Gastroesophageal sphincter (tissue), 4 donors: ENCODE measurements at regions not wholly inside any gene's neighbourhood (a gene's known extent, or its start where the extent isn't known, plus 50 kb on each side); places are given as distances from the start of the nearest gene placed in this dataset.
A peak's percentile ranks its signal among the peaks of the same experiment; 100 is the strongest.

Source experiments
- ATAC-seq: fragments of 150-250 bp; one replicate; pipeline ENCODE4 v1.9.1; 2016; ENCODE audit warnings: mild to moderate bottlenecking, moderate library complexity
- H3K27ac ChIP-seq, 4 donors: fragments of 200-600 bp; sonication (generic) in 3 of 4; 1 replicate in 3 of 4; 2 replicates in 1 of 4; pipeline ENCODE4 v1.5.1; 2016 to 2019
- H3K27me3 ChIP-seq: fragments of 200-600 bp; sonication (generic); one replicate; pipeline ENCODE4 v1.5.1; 2019
- H3K36me3 ChIP-seq, 2 donors: fragments of 200-600 bp; sonication (generic); one replicate each; pipeline ENCODE4 v1.5.1; 2019; ENCODE audit warnings: control low read depth in 1 of 2
- H3K4me1 ChIP-seq, 3 donors: fragments of 200-600 bp; sonication (generic); 1 replicate in 2 of 3; 2 replicates in 1 of 3; pipeline ENCODE4 v1.5.1; 2016 to 2019; ENCODE audit warnings: control low read depth in 2 of 3
- H3K4me3 ChIP-seq, 2 donors: fragments of 200-600 bp; sonication (generic); one replicate each; pipeline ENCODE4 v1.5.1; 2019; ENCODE audit warnings: mild to moderate bottlenecking in 1 of 2, moderate library complexity in 1 of 2
- H3K9me3 ChIP-seq, 3 donors: fragments of 200-600 bp; sonication (generic); one replicate each; pipeline ENCODE4 v1.5.1; 2017 to 2019; ENCODE audit warnings: control low read depth in 2 of 3
- EP300 ChIP-seq: sonication (generic); formaldehyde crosslinking; IDR thresholded peaks from one replicate; pipeline ENCODE4 v1.6.1; 2017; ENCODE audit warnings: antibody characterized with exemption, mild to moderate bottlenecking
- POLR2A ChIP-seq, 2 donors: fragments of 450-650 bp; IDR thresholded peaks; one replicate each; pipeline ENCODE4 v1.6.1; 2017; ENCODE audit warnings: antibody characterized with exemption in 2 of 2, mild to moderate bottlenecking in 2 of 2, moderate library complexity in 1 of 2
- POLR2AphosphoS5 ChIP-seq: sonication (generic); formaldehyde crosslinking; IDR thresholded peaks from one replicate; pipeline ENCODE4 v1.6.1; 2017; ENCODE audit warnings: antibody characterized with exemption
- WGBS, 2 donors: methylation state at CpG; one replicate each; pipeline ENCODE4 v1.1.5; 2018; ENCODE audit warnings: low coverage in 1 of 2; 5-methylcytosine and 5-hydroxymethylcytosine counted together
- TF ChIP-seq, protein P1 (sequence below), 4 experiments: fragments of 200-600 bp in 2 of 4; fragments of 450-650 bp in 2 of 4; sonication (generic) in 1 of 4; IDR thresholded peaks; one replicate each; pipeline ENCODE4 v1.5.1; 2017 to 2019; ENCODE audit warnings: antibody characterized with exemption in 4 of 4, mild to moderate bottlenecking in 2 of 4, moderate library complexity in 2 of 4

DNA sequence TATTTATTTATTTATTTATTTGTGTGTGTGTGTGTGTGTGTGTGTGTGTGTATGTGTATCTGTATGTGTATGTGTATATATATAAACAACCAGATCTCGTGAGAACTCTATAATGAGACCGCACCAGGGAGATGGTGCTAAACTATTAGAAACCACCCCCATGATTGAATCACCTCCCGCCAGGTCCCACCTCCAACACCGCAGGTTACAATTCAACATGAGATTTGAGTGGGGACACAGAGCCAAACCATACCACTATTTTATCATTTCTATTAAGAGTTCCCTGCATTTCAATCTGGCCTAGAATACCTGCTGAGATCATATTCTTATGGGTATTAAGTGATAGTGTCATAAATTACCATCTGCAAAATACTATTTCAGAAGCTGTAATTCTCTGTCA lies 243.8 kb upstream of the PLEKHG7 start:
- no peak overlapping the region for H3K4me3 ChIP-seq
- no peaks in the 10 kb centered on the region for H3K9me3 ChIP-seq
- TF ChIP-seq, protein P1, sequence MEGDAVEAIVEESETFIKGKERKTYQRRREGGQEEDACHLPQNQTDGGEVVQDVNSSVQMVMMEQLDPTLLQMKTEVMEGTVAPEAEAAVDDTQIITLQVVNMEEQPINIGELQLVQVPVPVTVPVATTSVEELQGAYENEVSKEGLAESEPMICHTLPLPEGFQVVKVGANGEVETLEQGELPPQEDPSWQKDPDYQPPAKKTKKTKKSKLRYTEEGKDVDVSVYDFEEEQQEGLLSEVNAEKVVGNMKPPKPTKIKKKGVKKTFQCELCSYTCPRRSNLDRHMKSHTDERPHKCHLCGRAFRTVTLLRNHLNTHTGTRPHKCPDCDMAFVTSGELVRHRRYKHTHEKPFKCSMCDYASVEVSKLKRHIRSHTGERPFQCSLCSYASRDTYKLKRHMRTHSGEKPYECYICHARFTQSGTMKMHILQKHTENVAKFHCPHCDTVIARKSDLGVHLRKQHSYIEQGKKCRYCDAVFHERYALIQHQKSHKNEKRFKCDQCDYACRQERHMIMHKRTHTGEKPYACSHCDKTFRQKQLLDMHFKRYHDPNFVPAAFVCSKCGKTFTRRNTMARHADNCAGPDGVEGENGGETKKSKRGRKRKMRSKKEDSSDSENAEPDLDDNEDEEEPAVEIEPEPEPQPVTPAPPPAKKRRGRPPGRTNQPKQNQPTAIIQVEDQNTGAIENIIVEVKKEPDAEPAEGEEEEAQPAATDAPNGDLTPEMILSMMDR (IDR thresholded peaks at IDR 0.05), result no peak
- TF ChIP-seq POLR2A (IDR thresholded peaks at IDR 0.05) (no peak), EP300 (no peak)
- WGBS, 2 donors, result 80 to 98% methylated on average over 1 to 4 of the region's 4 CpGs
- no peak overlapping the region for H3K27ac ChIP-seq
- H3K27me3 ChIP-seq, result no peaks in the 10 kb centered on the region
- no peaks in the 10 kb centered on the region for H3K36me3 ChIP-seq
- no peaks in the 10 kb centered on the region for H3K4me1 ChIP-seq
- no peak for ATAC-seq

DNA sequence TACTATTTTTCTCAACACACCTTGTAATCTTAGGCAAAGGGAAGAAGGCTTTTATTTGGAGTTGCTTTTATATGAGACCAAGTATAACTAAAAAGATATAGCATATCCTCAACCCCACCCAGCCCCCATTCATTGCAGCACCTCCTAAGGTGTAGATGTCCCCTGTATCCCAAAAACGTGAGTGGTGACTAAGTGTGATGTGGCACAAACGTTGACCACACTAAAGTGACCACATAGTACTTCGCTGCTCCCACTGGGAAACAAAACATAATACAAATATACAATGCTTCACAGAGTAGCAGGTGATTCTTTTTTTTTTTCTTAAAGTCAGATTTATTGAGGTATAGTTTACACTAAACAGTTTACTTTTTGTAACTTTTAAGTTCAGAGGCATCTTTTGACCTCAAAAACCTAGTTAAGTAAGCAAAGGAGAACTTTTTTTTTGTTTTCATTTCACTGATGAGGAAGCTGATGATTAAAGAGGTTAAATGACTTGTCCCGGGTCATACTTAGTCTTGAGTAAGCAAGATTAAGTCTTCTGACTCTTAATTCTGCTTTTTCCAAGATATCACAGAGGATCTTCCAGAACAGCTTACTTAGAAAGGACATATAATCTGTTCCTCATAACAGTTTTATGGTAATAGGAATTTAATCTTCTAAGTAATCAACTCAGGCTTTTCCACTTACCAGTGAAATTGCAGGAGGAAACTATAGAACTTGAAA lies 245.2 kb upstream of the PLEKHG7 start:
- no peak overlapping the region for H3K4me3 ChIP-seq
- WGBS, 2 donors, result 54 to 64% methylated on average over 4 of the region's 4 CpGs
- H3K9me3 ChIP-seq, result no peaks in the 10 kb centered on the region
- H3K27ac ChIP-seq, result no peak overlapping the region
- no peaks in the 10 kb centered on the region for H3K36me3 ChIP-seq
- no peak for ATAC-seq
- no peaks in the 10 kb centered on the region for H3K27me3 ChIP-seq
- TF ChIP-seq POLR2AphosphoS5, result no peak
- no peak for TF ChIP-seq EP300
- no peak for TF ChIP-seq POLR2A (IDR thresholded peaks at IDR 0.05)
- TF ChIP-seq, protein P1 (IDR thresholded peaks at IDR 0.05), result no peak
- H3K4me1 ChIP-seq, result no peaks in the 10 kb centered on the region

DNA sequence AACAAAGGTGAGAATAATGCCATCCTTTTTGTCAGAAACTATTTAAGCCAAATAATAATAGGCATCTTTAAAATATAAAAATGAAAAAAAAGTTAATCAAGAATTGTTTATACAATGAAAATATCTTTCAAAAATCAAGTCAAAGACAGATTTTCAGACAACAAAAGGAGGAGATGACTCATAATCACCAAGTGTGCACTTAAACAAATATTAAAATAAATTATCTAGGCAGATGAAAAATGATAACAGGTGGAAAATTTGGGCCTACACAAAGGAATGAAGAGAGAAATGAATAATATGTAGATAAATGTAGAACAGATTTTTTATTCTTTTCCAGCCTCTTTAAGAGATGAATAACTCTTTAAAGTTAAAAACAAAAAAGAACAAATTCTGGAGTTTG lies 250.0 kb upstream of the PLEKHG7 start:
- Histone ChIP-seq H3K9me3 (no peaks in the 10 kb centered on the region), H3K4me1 (no peaks in the 10 kb centered on the region), H3K4me3 (no peak overlapping the region), H3K36me3 (no peaks in the 10 kb centered on the region), H3K27ac (no peak overlapping the region), H3K27me3 (no peaks in the 10 kb centered on the region)
- ATAC-seq, result no peak
- TF ChIP-seq, protein P1 (IDR thresholded peaks at IDR 0.05), result no peak
- TF ChIP-seq EP300, result no peak
- no peak for TF ChIP-seq POLR2AphosphoS5
- TF ChIP-seq POLR2A (IDR thresholded peaks at IDR 0.05), result no peak

DNA sequence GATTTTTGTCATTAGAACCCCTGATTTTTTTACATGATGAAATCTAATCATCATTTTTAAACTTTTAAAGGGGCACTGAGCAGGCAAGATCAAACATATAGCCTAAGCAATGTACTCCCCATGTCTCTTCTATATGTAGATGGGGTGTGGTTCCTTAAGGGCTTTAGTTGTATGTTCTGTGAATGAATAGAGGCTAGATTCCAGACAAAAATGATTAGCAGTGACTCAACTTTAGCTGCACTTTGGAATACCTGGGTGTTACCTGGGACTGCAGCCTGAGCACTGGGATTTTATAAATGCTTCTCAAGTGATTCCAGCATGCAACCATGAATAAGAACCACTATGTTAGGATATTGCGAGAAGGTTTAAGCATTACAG lies 256.7 kb upstream of the PLEKHG7 start:
- Histone ChIP-seq H3K4me3 (no peak overlapping the region), H3K27ac (peak overlapping the region in 3 of 4 donors; percentile 3 to 44 (median 21)), H3K27me3 (no peaks in the 10 kb centered on the region), H3K36me3 (no peaks in the 10 kb centered on the region), H3K4me1 (no peaks in the 10 kb centered on the region), H3K9me3 (no peaks in the 10 kb centered on the region)
- ATAC-seq, result no peak
- 94 to 100% methylated on average over 1 of the region's 1 CpG for WGBS, 2 donors
- no peak for TF ChIP-seq POLR2A (IDR thresholded peaks at IDR 0.05)
- no peak for TF ChIP-seq EP300
- no peak for TF ChIP-seq POLR2AphosphoS5
- TF ChIP-seq, protein P1 (IDR thresholded peaks at IDR 0.05), result no peak

DNA sequence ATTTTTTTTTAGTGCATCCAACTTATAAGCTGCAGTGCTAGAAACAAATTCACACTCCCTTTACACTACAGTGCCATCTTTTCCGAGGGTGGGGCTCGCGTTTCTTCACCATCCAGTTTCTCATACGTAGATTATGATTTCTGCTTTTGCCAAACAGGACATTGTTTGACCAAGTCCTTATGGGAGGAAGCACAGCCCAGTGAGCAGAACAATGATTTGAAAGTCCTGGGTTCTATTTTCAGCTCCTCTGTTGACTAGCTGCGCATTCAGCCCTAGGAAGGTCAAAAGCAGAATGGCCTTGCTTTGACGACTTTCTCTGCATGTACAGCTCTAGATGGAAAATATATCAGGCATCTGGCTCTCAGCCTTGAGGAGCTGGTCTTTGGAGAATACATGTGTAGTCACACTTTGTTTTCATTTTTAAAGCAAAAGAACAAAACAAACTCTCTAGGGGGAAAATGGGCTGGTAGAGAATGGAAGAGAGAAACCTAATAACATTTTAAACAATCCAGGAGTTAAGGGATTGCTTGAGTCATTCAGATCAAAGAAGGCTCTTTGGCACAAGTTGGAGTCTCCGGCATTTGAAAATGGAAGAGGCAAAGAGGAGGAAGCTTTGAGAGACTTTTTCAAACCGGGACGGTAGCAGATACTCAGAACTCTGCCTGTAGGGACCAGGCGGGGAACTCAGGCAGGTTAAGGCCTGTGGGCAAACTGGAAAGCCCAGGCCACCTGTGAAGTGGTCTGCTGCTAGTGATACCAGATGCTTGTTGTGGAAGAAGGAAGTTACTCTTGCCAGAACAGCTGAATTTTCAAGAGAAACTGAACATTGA lies 257.3 kb upstream of the PLEKHG7 start:
- Histone ChIP-seq H3K9me3 (no peaks in the 10 kb centered on the region), H3K27me3 (no peaks in the 10 kb centered on the region), H3K4me3 (no peak overlapping the region), H3K4me1 (no peaks in the 10 kb centered on the region), H3K36me3 (no peaks in the 10 kb centered on the region), H3K27ac (peak overlapping the region in 3 of 4 donors; percentile 3 to 44 (median 37))
- TF ChIP-seq, protein P1 (IDR thresholded peaks at IDR 0.05), result no peak
- no peak for TF ChIP-seq POLR2AphosphoS5
- no peak for TF ChIP-seq POLR2A (IDR thresholded peaks at IDR 0.05)
- TF ChIP-seq EP300, result no peak
- 55 to 61% methylated on average over 5 to 10 of the region's 10 CpGs for WGBS, 2 donors
- no peak for ATAC-seq
